Activated CD4-positive, alpha-beta T cell treated with anti-CD3 and anti-CD28 coated beads, Interleukin-2, amount 10 ng/mL, durations not matched to agents 24 days and 14 days (primary cell): ENCODE measurements at regions not wholly inside any gene's neighbourhood (a gene's known extent, or its start where the extent isn't known, plus 50 kb on each side); places are given as distances from the start of the nearest gene placed in this dataset.

ENCODE experiments used
- DNase-seq: peaks from one replicate; pipeline ENCODE4 v3.0.0; 2022
- H3K27ac Mint-ChIP-seq: one replicate; pipeline ENCODE4 v1.8.0; 2022; ENCODE audit warnings: mild to moderate bottlenecking, mixed read lengths
- H3K27me3 Mint-ChIP-seq: one replicate; pipeline ENCODE4 v1.8.0; 2022; ENCODE audit warnings: mixed read lengths
- H3K36me3 Mint-ChIP-seq: one replicate; pipeline ENCODE4 v1.8.0; 2022; ENCODE audit warnings: low read depth, mild to moderate bottlenecking, mixed read lengths
- H3K4me1 Mint-ChIP-seq: one replicate; pipeline ENCODE4 v1.8.0; 2021; ENCODE audit warnings: mixed read lengths
- H3K4me3 Mint-ChIP-seq: one replicate; pipeline ENCODE4 v1.8.0; 2022; ENCODE audit warnings: mild to moderate bottlenecking, moderate library complexity, mixed read lengths
- H3K9me3 Mint-ChIP-seq: one replicate; pipeline ENCODE4 v1.8.0; 2021; ENCODE audit warnings: mixed read lengths
- intact Hi-C: fragments of 100-400 bp; cut with micrococcal nuclease; formaldehyde crosslinking; loops from one replicate; pipeline ENCODE4 v1.15.1; 2023

GRCh38 chr6:137357948-137358266 is 136.3 kb downstream of the OLIG3 start:
- intact Hi-C loops, result no loop called here
- DNase-seq, result no peak
- Mint-ChIP-seq H3K9me3 (no peaks in the 10 kb centered on the region), H3K36me3 (no peaks in the 10 kb centered on the region), H3K4me3 (no peak overlapping the region), H3K27me3 (peaks cover 19% of the 10 kb centered on the region), H3K27ac (no peak overlapping the region), H3K4me1 (peaks cover 16% of the 10 kb centered on the region)

GRCh38 chr6:137357263-137357947 is 136.8 kb downstream of the OLIG3 start:
- Mint-ChIP-seq H3K4me3 (no peak overlapping the region), H3K4me1 (peaks cover 13% of the 10 kb centered on the region), H3K36me3 (no peaks in the 10 kb centered on the region), H3K27me3 (peaks cover 19% of the 10 kb centered on the region), H3K27ac (no peak overlapping the region), H3K9me3 (no peaks in the 10 kb centered on the region)
- no peak for DNase-seq
- intact Hi-C loops, result no loop called here

- Mint-ChIP-seq H3K36me3 (no peaks in the 10 kb centered on the region), H3K4me1 (peaks cover 15% of the 10 kb centered on the region), H3K9me3 (no peaks in the 10 kb centered on the region), H3K27ac (no peak overlapping the region), H3K27me3 (peaks cover 21% of the 10 kb centered on the region), H3K4me3 (no peak overlapping the region)
- intact Hi-C loops, result no loop called here
- no peak for DNase-seq
Observed at GRCh38 chr6:137353842-137354397, 134.7 kb upstream of the IFNGR1 start.

GRCh38 chr6:137353346-137353745 is 134.2 kb upstream of the IFNGR1 start:
- Mint-ChIP-seq H3K27ac (no peak overlapping the region), H3K36me3 (no peaks in the 10 kb centered on the region), H3K4me1 (peaks cover 15% of the 10 kb centered on the region), H3K4me3 (no peak overlapping the region), H3K27me3 (peaks cover 18% of the 10 kb centered on the region), H3K9me3 (no peaks in the 10 kb centered on the region)
- no peak for DNase-seq
- intact Hi-C loops, result no loop called here

- intact Hi-C loops, result no loop called here
- H3K27ac Mint-ChIP-seq, result no peak overlapping the region
- no peaks in the 10 kb centered on the region for H3K36me3 Mint-ChIP-seq
- no peaks in the 10 kb centered on the region for H3K9me3 Mint-ChIP-seq
- H3K27me3 Mint-ChIP-seq, result peaks cover 14% of the 10 kb centered on the region
- H3K4me3 Mint-ChIP-seq, result no peak overlapping the region
- DNase-seq, result no peak
- peaks cover 15% of the 10 kb centered on the region for H3K4me1 Mint-ChIP-seq
Observed at GRCh38 chr6:137352859-137353258, 133.7 kb upstream of the IFNGR1 start.

- Mint-ChIP-seq H3K36me3 (no peaks in the 10 kb centered on the region), H3K9me3 (no peaks in the 10 kb centered on the region), H3K27ac (no peak overlapping the region), H3K27me3 (peaks cover 12% of the 10 kb centered on the region), H3K4me1 (peaks cover 15% of the 10 kb centered on the region), H3K4me3 (no peak overlapping the region)
- DNase-seq, result no peak
- intact Hi-C loops, result no loop called here
Observed at GRCh38 chr6:137351890-137352289, 132.7 kb upstream of the IFNGR1 start.

GRCh38 chr6:137350857-137351256 is 131.7 kb upstream of the IFNGR1 start:
- Mint-ChIP-seq H3K4me3 (no peak overlapping the region), H3K36me3 (no peaks in the 10 kb centered on the region), H3K27me3 (peaks cover 14% of the 10 kb centered on the region), H3K4me1 (peaks cover 15% of the 10 kb centered on the region), H3K27ac (no peak overlapping the region), H3K9me3 (no peaks in the 10 kb centered on the region)
- no peak for DNase-seq
- intact Hi-C loops, result no loop called here

- no peak overlapping the region for H3K27ac Mint-ChIP-seq
- intact Hi-C loops, result no loop called here
- peaks cover 15% of the 10 kb centered on the region for H3K4me1 Mint-ChIP-seq
- H3K36me3 Mint-ChIP-seq, result no peaks in the 10 kb centered on the region
- DNase-seq, result no peak
- H3K27me3 Mint-ChIP-seq, result peaks cover 16% of the 10 kb centered on the region
- H3K4me3 Mint-ChIP-seq, result no peak overlapping the region
- H3K9me3 Mint-ChIP-seq, result no peaks in the 10 kb centered on the region
Observed at GRCh38 chr6:137349856-137350830, 131.0 kb upstream of the IFNGR1 start.

GRCh38 chr6:137348777-137349176 is 129.6 kb upstream of the IFNGR1 start:
- H3K36me3 Mint-ChIP-seq, result no peaks in the 10 kb centered on the region
- intact Hi-C loops, result no loop called here
- H3K27ac Mint-ChIP-seq, result no peak overlapping the region
- no peak overlapping the region for H3K4me3 Mint-ChIP-seq
- DNase-seq, result no peak
- H3K27me3 Mint-ChIP-seq, result peaks cover 24% of the 10 kb centered on the region
- H3K4me1 Mint-ChIP-seq, result peaks cover 11% of the 10 kb centered on the region
- H3K9me3 Mint-ChIP-seq, result no peaks in the 10 kb centered on the region

GRCh38 chr6:137343241-137343640 is 124.1 kb upstream of the IFNGR1 start:
- DNase-seq, result no peak
- H3K9me3 Mint-ChIP-seq, result no peaks in the 10 kb centered on the region
- H3K4me1 Mint-ChIP-seq, result peaks cover 13% of the 10 kb centered on the region
- intact Hi-C loops, result no loop called here
- no peak overlapping the region for H3K27ac Mint-ChIP-seq
- no peaks in the 10 kb centered on the region for H3K36me3 Mint-ChIP-seq
- H3K27me3 Mint-ChIP-seq, result peaks cover 35% of the 10 kb centered on the region
- peak overlapping the region; percentile 81 for H3K4me3 Mint-ChIP-seq

GRCh38 chr6:137342607-137343190 is 123.5 kb upstream of the IFNGR1 start:
- intact Hi-C loops, result loop anchor here (1.0 kb wide), 3 partner anchors 73 to 299 kb away; no protein-coding TSS in a partner anchor
- DNase-seq, result no peak
- Mint-ChIP-seq H3K36me3 (no peaks in the 10 kb centered on the region), H3K9me3 (no peaks in the 10 kb centered on the region), H3K4me1 (peaks cover 13% of the 10 kb centered on the region), H3K27me3 (peaks cover 38% of the 10 kb centered on the region), H3K27ac (no peak overlapping the region), H3K4me3 (peak overlapping the region; percentile 81)

- no peak overlapping the region for H3K27ac Mint-ChIP-seq
- DNase-seq, result peak; percentile 82
- peaks cover 36% of the 10 kb centered on the region for H3K27me3 Mint-ChIP-seq
- intact Hi-C loops, result loop anchor here (1.0 kb wide), 3 partner anchors 74 to 300 kb away; no protein-coding TSS in a partner anchor
- H3K4me1 Mint-ChIP-seq, result peaks cover 13% of the 10 kb centered on the region
- no peaks in the 10 kb centered on the region for H3K9me3 Mint-ChIP-seq
- H3K4me3 Mint-ChIP-seq, result peak overlapping the region; percentile 26
- H3K36me3 Mint-ChIP-seq, result no peaks in the 10 kb centered on the region
Observed at GRCh38 chr6:137341681-137342195, 122.6 kb upstream of the IFNGR1 start.

- no peak overlapping the region for H3K4me3 Mint-ChIP-seq
- peaks cover 45% of the 10 kb centered on the region for H3K27me3 Mint-ChIP-seq
- H3K4me1 Mint-ChIP-seq, result peaks cover 13% of the 10 kb centered on the region
- DNase-seq, result no peak
- H3K9me3 Mint-ChIP-seq, result no peaks in the 10 kb centered on the region
- H3K36me3 Mint-ChIP-seq, result no peaks in the 10 kb centered on the region
- intact Hi-C loops, result no loop called here
- no peak overlapping the region for H3K27ac Mint-ChIP-seq
Observed at GRCh38 chr6:137339929-137340559, 120.9 kb upstream of the IFNGR1 start.
